PC-9 (cell line): ENCODE measurements at regions not wholly inside any gene's neighbourhood (a gene's known extent, or its start where the extent isn't known, plus 50 kb on each side); places are given as distances from the start of the nearest gene placed in this dataset.

Experiments
- BruUV-seq: library from RNA; stranded (reverse); fragments of 400-500 nt; replicated peaks from 2 replicates; lab custom pipeline; 2021; lab: Mats Ljungman, UMichigan
- CTCF ChIA-PET: fragments of 300-600 bp; sonication (Branson Sonifier 250); formaldehyde crosslinking; loops from one replicate; lab custom pipeline; 2022; ENCODE audit warnings: antibody characterized with exemption; lab: Charles Lee
- POLR2A ChIA-PET: fragments of 300-600 bp; sonication (Branson Sonifier 250); formaldehyde crosslinking; loops from one replicate; lab custom pipeline; 2022; ENCODE audit warnings: antibody characterized with exemption; ENCODE audit not compliant: unreplicated experiment; lab: Charles Lee
- DNase-seq, 2 experiments: peaks; one replicate each; pipeline versions ENCODE4 v3.0.0 to v3.0.0-alpha.2; 2015 to 2022; ENCODE audit warnings: mixed read lengths in 1 of 2
- H2AFZ ChIP-seq: fragments of 200-600 bp; sonication (generic); 2 replicates; pipeline ENCODE4 v1.8.1; 2017; ENCODE audit warnings: antibody characterized with exemption
- H3F3A ChIP-seq: fragments of 200-600 bp; sonication (generic); 2 replicates; pipeline ENCODE4 v1.8.1; 2017; ENCODE audit warnings: antibody characterized with exemption, mild to moderate bottlenecking, low read depth; ENCODE audit not compliant: insufficient read depth
- H3K27ac ChIP-seq: fragments of 200-600 bp; sonication (generic); 2 replicates; pipeline ENCODE4 v1.6.1; 2016; ENCODE audit warnings: mixed run types
- H3K27me3 ChIP-seq: fragments of 200-600 bp; sonication (generic); 2 replicates; pipeline ENCODE4 v1.6.1; 2016; ENCODE audit warnings: low read depth, mixed run types; ENCODE audit not compliant: insufficient read depth
- H3K36me3 ChIP-seq: fragments of 200-600 bp; sonication (generic); 2 replicates; pipeline ENCODE4 v1.6.1; 2016; ENCODE audit warnings: low read depth, mixed run types
- H3K4me1 ChIP-seq: fragments of 200-600 bp; sonication (generic); replicated peaks from 2 replicates; pipeline ENCODE4 v1.6.1; 2016; ENCODE audit warnings: mixed run types; ENCODE audit not compliant: insufficient read depth
- H3K4me2 ChIP-seq: fragments of 200-600 bp; sonication (generic); 2 replicates; pipeline ENCODE4 v1.6.1; 2017; ENCODE audit warnings: mixed run types
- H3K4me3 ChIP-seq: fragments of 200-600 bp; sonication (generic); 2 replicates; pipeline ENCODE4 v1.6.1; 2016; ENCODE audit warnings: mixed run types
- H3K79me2 ChIP-seq: fragments of 200-600 bp; sonication (generic); 2 replicates; pipeline ENCODE4 v1.6.1; 2017; ENCODE audit warnings: low read depth, mixed run types
- H3K9me2 ChIP-seq: fragments of 200-600 bp; sonication (generic); 2 replicates; pipeline ENCODE4 v1.8.1; 2017; ENCODE audit warnings: mild to moderate bottlenecking; ENCODE audit not compliant: insufficient read depth
- H3K9me3 ChIP-seq: fragments of 200-600 bp; sonication (generic); 2 replicates; pipeline ENCODE4 v1.8.1; 2016; ENCODE audit warnings: low read depth; ENCODE audit not compliant: insufficient read depth
- H4K20me1 ChIP-seq: fragments of 200-600 bp; sonication (generic); 2 replicates; pipeline ENCODE4 v1.8.1; 2017; ENCODE audit not compliant: insufficient read depth
- EZH2 ChIP-seq: fragments of 200-600 bp; sonication (generic); IDR thresholded peaks from 2 replicates; pipeline ENCODE4 v1.8.0; 2017; ENCODE audit warnings: antibody characterized with exemption, low read depth
- intact Hi-C: fragments of 100-400 bp; cut with micrococcal nuclease; formaldehyde crosslinking; loops from one replicate; pipeline ENCODE4 v1.10.0; 2022; ENCODE audit not compliant: unreplicated experiment
- TF ChIP-seq, protein P1 (sequence below): fragments of 200-600 bp; sonication (generic); conservative IDR thresholded peaks from 2 replicates; pipeline ENCODE4 v1.6.1; 2017; ENCODE audit warnings: mixed run types, antibody characterized with exemption, mild to moderate bottlenecking, moderate library complexity

DNA sequence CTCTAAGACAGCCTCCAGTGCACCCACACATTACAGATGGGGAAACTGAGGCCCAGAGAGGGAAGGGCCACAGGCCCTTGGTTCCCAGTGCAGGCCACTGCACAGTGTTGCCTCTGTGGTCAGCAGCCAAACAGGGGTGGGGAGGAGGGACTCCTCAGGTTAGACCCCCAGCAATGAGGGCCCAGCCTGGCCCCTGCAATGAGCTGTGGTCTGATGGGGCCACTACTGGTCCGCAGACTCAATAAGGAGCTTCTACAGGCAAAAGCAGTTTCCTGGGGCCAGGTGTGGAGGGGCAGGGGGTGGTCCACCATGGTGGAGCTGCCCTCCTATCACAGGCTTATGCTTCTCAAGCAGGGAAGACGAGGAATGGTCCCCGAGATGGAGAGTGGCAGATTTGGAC lies 87.6 kb downstream of the HS1BP3 start:
- no peak for DNase-seq
- Histone ChIP-seq H4K20me1 (no peaks in the 10 kb centered on the region), H3K4me3 (no peak overlapping the region), H3K27ac (no peak overlapping the region), H3K27me3 (no peaks in the 10 kb centered on the region), H3K4me2 (no peak overlapping the region), H3K9me3 (no peaks in the 10 kb centered on the region), H2AFZ (no peak overlapping the region), H3K79me2 (no peaks in the 10 kb centered on the region), H3K36me3 (no peaks in the 10 kb centered on the region), H3K9me2 (no peaks in the 10 kb centered on the region), H3F3A (peaks cover 1% of the 10 kb centered on the region; the same call in 1 of the 2 replicates), H3K4me1 (peaks cover 9% of the 10 kb centered on the region)
- no peak for TF ChIP-seq EZH2
- TF ChIP-seq, protein P1, sequence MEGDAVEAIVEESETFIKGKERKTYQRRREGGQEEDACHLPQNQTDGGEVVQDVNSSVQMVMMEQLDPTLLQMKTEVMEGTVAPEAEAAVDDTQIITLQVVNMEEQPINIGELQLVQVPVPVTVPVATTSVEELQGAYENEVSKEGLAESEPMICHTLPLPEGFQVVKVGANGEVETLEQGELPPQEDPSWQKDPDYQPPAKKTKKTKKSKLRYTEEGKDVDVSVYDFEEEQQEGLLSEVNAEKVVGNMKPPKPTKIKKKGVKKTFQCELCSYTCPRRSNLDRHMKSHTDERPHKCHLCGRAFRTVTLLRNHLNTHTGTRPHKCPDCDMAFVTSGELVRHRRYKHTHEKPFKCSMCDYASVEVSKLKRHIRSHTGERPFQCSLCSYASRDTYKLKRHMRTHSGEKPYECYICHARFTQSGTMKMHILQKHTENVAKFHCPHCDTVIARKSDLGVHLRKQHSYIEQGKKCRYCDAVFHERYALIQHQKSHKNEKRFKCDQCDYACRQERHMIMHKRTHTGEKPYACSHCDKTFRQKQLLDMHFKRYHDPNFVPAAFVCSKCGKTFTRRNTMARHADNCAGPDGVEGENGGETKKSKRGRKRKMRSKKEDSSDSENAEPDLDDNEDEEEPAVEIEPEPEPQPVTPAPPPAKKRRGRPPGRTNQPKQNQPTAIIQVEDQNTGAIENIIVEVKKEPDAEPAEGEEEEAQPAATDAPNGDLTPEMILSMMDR, result no peak
- ChIA-PET CTCF (no interaction called here), POLR2A (no interaction called here)
- no TSS peak for BruUV-seq
- intact Hi-C loops, result no loop called here

DNA sequence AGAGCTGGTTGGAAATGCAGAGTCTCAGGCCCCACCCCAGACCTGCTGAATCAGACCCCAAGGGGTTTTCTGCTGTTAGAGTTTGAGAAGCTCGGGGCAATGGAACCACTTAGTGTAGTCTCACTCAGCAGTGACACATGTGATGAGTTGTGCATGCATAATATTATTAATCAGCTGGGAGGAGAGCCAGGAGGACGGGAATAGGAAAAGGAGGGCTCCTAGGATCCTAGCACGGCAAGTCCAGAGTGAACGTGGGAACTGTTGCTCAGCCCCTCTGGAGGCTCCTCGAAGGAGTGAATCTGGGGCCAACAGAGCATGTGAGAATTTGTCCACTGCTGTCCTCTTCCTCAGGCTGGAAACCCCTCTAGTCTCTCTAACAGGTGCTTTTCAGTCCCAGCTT lies 87.1 kb downstream of the HS1BP3 start:
- H3K9me2 ChIP-seq, result no peaks in the 10 kb centered on the region
- no peaks in the 10 kb centered on the region for H3K36me3 ChIP-seq
- no peak overlapping the region for H3K4me3 ChIP-seq
- H3K27ac ChIP-seq, result no peak overlapping the region
- peaks cover 7% of the 10 kb centered on the region; the same call in 1 of the 2 replicates for H3F3A ChIP-seq
- no peak overlapping the region for H3K4me2 ChIP-seq
- H3K4me1 ChIP-seq, result peaks cover 15% of the 10 kb centered on the region
- intact Hi-C loops, result no loop called here
- no peaks in the 10 kb centered on the region for H3K79me2 ChIP-seq
- H3K9me3 ChIP-seq, result no peaks in the 10 kb centered on the region
- no peaks in the 10 kb centered on the region for H4K20me1 ChIP-seq
- POLR2A ChIA-PET, result no interaction called here
- no peak overlapping the region for H2AFZ ChIP-seq
- H3K27me3 ChIP-seq, result no peaks in the 10 kb centered on the region
- no TSS peak for BruUV-seq
- TF ChIP-seq EZH2, result no peak
- TF ChIP-seq, protein P1, result no peak
- CTCF ChIA-PET, result no interaction called here
- no peak for DNase-seq

DNA sequence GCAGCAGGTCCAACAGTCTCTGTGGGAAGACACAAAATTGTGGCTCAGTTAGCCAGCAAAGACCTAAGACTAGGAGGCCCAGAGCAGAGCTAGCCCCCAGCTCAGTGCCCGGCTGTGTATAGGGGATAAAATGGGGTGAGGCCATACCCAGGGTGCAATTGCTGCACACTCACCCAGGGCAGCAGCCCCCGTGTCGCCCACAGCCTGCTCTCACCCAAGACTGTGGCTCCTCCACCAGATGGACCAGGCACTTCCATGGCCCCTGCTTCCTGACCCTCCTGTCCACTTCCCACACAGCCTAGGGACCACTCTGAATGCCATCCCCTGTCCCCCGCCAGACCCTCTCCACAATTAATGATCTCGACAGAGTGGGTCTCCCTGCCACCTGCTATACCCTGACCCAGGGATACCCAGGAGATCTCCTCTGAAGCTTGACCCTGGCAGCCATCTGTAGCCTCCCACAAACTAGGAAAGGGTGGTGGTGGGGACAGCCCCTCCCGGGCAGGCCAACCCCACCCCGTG lies 85.7 kb downstream of the HS1BP3 start:
- no peaks in the 10 kb centered on the region for H3K79me2 ChIP-seq
- no peak for TF ChIP-seq EZH2
- TF ChIP-seq, protein P1, result no peak
- no peak overlapping the region for H3K27ac ChIP-seq
- H3K9me3 ChIP-seq, result no peaks in the 10 kb centered on the region
- no peak for DNase-seq
- H2AFZ ChIP-seq, result no peak overlapping the region
- peaks cover 10% of the 10 kb centered on the region; the same call in 1 of the 2 replicates for H3F3A ChIP-seq
- ChIA-PET POLR2A (no interaction called here), CTCF (no interaction called here)
- no TSS peak for BruUV-seq
- H4K20me1 ChIP-seq, result no peaks in the 10 kb centered on the region
- H3K4me3 ChIP-seq, result no peak overlapping the region
- intact Hi-C loops, result no loop called here
- no peaks in the 10 kb centered on the region for H3K36me3 ChIP-seq
- H3K4me2 ChIP-seq, result no peak overlapping the region
- H3K9me2 ChIP-seq, result no peaks in the 10 kb centered on the region
- no peaks in the 10 kb centered on the region for H3K27me3 ChIP-seq
- peaks cover 25% of the 10 kb centered on the region for H3K4me1 ChIP-seq
